ENCODE measurements at regions not wholly inside any gene's neighbourhood (a gene's known extent, or its start where the extent isn't known, plus 50 kb on each side); places are given as distances from the start of the nearest gene placed in this dataset.

DNA sequence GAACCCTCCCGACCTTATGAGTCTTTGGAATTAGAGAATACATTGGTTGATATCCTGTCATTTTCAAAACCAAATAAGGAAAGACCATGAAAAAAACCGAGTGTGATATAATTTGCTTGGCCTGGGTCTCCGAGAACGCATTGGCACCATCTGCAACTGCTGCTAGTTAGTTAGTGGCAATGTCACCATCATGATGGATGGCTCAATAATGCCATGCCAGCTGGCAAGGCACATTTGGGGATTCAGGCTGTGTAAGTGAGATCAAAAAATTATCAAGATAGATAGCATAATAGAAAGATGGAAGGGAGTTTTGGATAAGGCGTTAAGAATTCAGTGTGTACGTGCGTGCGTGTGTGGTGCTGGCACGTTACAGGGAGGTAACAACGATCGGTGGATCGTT, 134.7 kb upstream of the TCERG1L start:
- Histone ChIP-seq H3K27me3 (ENCODE audit: control insufficient read depth, insufficient read depth, low read length) (no peaks in the 10 kb centered on the region), H3K36me3 (replicated peaks; ENCODE audit: control insufficient read depth, insufficient read depth, low read length) (no peaks in the 10 kb centered on the region), H3K4me3 (ENCODE audit: insufficient read depth, low read depth, low read length) (no peak overlapping the region)
- no peak for DNase-seq

DNA sequence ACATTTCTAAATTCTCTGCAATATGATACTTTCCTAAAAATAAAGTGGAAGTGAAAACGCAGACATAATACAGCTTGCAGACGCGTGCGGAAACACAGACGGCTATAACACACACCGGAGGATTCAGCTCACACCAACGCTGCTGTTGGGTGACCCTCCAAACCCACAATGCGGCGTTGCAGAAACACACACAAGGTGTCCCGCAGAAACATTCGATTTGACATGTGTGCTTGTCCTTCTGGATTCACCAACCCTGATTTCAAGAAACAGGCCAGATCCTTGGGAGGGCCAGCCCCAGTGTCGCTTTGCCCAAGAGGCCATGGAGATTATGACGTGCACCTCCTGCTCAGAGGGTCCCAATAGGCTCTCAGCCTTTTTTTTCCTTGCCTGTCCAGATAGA, 136.7 kb upstream of the TCERG1L start:
- H3K27me3 ChIP-seq (ENCODE audit: control insufficient read depth, insufficient read depth, low read length) = no peaks in the 10 kb centered on the region; the same call in 1 of the 2 replicates
- H3K4me3 ChIP-seq (ENCODE audit: insufficient read depth, low read depth, low read length) = no peak overlapping the region
- no peak for DNase-seq
- H3K36me3 ChIP-seq (replicated peaks; ENCODE audit: control insufficient read depth, insufficient read depth, low read length) = no peaks in the 10 kb centered on the region

DNA sequence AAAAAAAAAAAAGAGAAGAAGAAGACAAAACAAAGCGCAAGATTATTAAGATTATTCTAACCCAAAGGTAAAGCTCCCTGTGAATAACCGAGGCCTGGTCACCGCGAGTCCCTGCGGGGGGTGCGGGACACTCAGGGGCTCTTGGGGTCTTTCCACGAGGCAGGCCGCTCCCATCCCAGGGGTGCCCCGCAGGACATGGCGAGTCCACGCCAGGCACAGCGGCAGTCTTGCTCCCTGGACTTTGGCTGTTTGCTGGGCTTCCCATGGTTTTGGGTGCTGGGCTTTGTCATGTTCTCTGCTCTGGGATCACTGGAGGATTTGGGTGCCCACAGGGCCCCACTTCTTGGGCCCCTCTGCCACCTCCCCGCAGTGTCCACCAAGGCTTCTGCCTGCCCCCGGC, 137.4 kb upstream of the TCERG1L start:
- Histone ChIP-seq H3K4me3 (ENCODE audit: insufficient read depth, low read depth, low read length) (no peak overlapping the region), H3K27me3 (ENCODE audit: control insufficient read depth, insufficient read depth, low read length) (no peaks in the 10 kb centered on the region; the same call in 1 of the 2 replicates), H3K36me3 (replicated peaks; ENCODE audit: control insufficient read depth, insufficient read depth, low read length) (no peaks in the 10 kb centered on the region)
- no peak for DNase-seq

DNA sequence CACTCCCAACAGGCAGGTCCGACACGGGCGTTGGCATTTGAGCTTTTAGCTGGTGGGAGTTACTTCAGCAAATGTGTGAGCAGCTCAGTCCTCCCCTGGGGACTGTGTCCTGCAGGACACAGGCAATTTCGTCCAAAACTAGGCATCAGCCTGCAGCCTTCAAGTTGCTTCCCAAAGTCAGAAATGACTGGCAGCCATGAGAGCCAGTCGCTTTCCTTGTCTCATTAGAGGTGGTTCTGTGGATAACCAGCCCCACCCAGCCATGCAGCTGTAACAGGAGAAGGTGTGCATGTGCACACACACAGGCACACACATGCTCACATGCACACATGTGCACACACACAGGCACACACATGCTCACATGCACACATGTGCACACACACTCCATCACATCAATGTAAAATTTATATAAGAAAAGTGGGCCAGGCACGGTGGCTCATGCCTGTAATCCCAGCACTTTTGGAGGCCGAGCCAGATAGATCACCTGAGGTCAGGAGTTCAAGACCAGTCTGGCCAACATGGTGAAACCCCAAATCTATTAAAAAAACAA, 138.8 kb upstream of the TCERG1L start:
- Histone ChIP-seq H3K4me3 (ENCODE audit: insufficient read depth, low read depth, low read length) (no peak overlapping the region), H3K36me3 (replicated peaks; ENCODE audit: control insufficient read depth, insufficient read depth, low read length) (no peaks in the 10 kb centered on the region), H3K27me3 (ENCODE audit: control insufficient read depth, insufficient read depth, low read length) (no peaks in the 10 kb centered on the region; the same call in 1 of the 2 replicates)
- no peak for DNase-seq

DNA sequence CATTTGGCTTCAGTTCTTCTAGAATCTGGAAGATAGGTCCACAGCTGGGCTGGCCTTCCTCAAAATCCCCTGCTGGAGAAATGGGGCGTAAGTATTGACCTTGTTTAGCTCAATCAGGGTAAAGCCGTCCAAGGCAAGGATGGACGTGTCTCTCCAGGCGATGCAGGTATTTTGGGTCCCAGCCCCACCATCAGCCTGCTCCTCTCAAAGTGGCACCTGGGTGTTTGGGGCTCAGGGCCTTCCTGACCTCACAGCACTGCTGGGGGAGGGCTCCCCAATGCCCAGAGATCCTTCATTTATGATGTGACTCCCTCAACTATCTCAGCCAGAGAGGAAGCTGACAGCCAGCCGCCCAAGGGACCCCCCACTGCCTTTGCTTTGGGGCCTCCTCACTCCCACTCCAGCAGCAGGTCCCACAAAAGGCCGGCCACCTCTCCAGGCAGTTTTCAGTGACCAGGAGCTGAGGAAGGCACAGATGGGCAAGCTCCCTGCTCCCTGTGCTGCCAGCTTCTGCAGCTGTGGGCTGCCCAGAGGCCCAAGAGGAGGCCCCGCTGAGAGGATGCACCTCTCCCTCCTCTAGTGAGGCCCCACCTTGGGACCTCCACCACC, 140.0 kb upstream of the TCERG1L start:
- no peaks in the 10 kb centered on the region for H3K36me3 ChIP-seq (replicated peaks; ENCODE audit: control insufficient read depth, insufficient read depth, low read length)
- no peak overlapping the region for H3K4me3 ChIP-seq (ENCODE audit: insufficient read depth, low read depth, low read length)
- H3K27me3 ChIP-seq (ENCODE audit: control insufficient read depth, insufficient read depth, low read length) = no peaks in the 10 kb centered on the region; the same call in 1 of the 2 replicates
- no peak for DNase-seq

DNA sequence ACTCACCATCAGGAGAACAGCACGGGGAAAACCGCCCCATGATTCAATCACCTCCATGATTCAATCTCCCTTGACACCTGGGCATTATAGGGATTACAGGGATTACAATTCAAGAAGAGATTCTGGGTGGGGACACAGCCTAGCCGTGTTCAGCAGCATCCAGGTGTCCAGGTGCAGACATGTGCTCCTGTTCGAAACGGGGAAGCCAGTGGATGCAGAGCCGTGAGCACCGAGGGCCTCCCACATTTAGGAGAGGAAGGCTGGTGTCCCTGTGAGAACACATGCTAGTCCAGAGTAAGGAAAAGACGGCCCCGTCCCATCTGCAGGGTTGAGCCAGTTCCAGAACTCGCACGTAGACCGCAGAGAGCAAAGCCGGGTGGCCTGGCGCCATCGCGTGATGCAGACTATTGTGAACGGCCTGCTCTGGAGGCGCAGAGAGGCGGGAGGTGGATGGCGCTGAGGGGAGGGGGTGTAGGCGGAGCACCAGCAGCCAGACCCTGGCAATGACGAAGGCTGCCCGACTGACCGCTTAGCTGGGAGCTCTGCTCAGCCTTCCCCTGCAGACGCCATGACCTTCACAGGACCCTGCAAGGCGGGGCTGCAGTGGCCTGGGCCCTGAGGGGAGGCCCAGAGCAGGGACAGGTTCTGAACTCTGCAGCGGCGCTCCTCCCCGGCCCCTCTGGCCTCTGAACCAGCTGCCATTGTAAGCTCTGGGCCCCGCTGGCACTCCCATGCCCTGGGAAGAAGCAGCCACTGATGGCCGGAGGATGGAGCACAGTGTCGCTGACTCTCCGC, 141.6 kb upstream of the TCERG1L start:
- peak overlapping the region; percentile 41 for H3K4me3 ChIP-seq (ENCODE audit: insufficient read depth, low read depth, low read length)

DNA sequence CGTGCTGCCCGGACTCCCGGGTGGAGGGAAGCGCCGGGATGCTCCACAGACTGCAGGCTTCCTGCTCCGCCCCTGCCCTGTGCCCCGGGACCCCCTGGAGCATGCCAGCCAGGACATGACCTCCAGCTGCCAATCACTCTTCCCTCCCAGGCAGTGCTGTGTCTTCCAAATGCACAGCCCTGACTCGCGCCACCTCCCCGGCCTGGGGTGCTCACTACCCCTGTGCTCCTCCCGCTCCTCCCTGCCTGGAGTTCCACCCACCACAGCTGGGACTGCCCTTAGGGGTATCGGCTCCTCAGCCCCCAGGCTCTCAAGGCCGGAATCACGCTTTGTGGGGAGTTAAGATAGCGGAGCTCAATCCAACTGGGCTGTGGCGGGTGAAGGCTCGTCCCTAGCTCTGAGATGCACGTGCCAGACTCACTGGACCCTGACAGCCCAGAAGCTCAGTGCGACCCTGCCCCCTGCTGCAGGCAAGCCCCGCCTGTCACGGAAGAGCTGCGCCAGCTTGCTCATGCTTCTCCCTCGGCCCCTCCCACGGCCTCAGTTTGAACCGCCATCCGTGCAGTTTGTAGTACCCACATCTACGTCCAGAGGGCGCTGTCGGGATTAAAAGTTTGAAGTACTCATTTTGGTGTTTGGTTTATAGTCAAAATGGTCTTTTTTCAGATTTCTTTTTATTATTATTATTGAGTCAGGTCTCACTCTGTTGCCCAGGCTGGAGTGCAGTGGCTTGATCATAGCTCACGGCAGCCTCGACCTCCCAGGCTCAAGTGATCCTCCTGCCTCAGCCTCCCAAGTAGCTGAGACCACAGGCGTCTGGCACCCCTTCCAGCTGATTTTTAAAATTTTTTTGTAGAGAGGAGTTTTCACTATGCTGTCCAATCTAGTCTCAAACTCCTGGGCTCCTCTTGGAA, 142.5 kb upstream of the TCERG1L start:
- H3K4me3 ChIP-seq (ENCODE audit: insufficient read depth, low read depth, low read length) = peak overlapping the region; percentile 41
- no peaks in the 10 kb centered on the region; the same call in 1 of the 2 replicates for H3K27me3 ChIP-seq (ENCODE audit: control insufficient read depth, insufficient read depth, low read length)
- H3K36me3 ChIP-seq (replicated peaks; ENCODE audit: control insufficient read depth, insufficient read depth, low read length) = no peaks in the 10 kb centered on the region
- peak; percentile 91 for DNase-seq

More for the DNA sequence above, 141.6 kb upstream of the TCERG1L start:
- peak; percentile 94 for DNase-seq
- no peaks in the 10 kb centered on the region for H3K36me3 ChIP-seq (replicated peaks; ENCODE audit: control insufficient read depth, insufficient read depth, low read length)
- H3K27me3 ChIP-seq (ENCODE audit: control insufficient read depth, insufficient read depth, low read length) = no peaks in the 10 kb centered on the region; the same call in 1 of the 2 replicates

DNA sequence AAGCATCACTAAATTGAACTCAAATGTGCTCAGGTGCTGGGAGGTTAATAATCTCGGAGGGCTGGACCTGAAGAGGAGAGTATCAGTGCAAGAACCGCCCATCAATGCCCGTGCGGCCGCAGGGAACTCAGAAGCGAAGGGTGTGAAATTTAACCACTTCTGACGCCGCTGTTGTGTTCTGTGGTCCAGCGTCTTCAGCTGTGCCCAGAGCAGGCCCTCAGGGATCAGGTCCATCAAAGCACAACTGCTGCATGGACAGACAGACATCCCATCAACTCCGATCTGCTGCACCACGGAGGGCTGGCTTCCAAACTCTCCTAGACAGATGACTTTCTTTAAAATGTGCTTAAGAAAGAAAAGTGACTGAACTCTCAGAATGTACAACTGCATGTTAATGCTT, 144.9 kb upstream of the TCERG1L start:
- DNase-seq = no peak
- no peaks in the 10 kb centered on the region; the same call in 1 of the 2 replicates for H3K27me3 ChIP-seq (ENCODE audit: control insufficient read depth, insufficient read depth, low read length)
- H3K4me3 ChIP-seq (ENCODE audit: insufficient read depth, low read depth, low read length) = no peak overlapping the region
- H3K36me3 ChIP-seq (replicated peaks; ENCODE audit: control insufficient read depth, insufficient read depth, low read length) = no peaks in the 10 kb centered on the region

DNA sequence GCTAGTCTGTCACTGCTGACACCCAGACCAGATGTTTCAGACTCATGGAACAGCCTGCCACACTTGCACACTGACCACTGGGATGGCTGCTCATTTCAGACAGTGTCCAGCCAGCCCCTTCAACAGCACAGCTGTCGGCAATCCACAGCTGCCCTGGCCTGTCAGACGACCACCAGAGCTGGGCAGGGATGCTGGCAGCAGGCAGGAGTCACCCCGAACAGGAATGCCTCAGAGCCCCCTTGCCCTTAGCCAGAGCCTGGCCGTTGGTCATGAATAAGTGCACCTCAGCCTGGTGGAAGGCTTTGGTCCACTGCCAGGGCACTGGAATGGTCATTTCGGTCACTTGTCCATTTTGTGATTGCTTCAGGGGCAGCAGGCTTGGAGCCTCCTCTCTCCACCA, 149.6 kb upstream of the TCERG1L start:
- H3K36me3 ChIP-seq (replicated peaks; ENCODE audit: control insufficient read depth, insufficient read depth, low read length) = no peaks in the 10 kb centered on the region
- no peak for DNase-seq
- no peaks in the 10 kb centered on the region for H3K27me3 ChIP-seq (ENCODE audit: control insufficient read depth, insufficient read depth, low read length)
- no peak overlapping the region for H3K4me3 ChIP-seq (ENCODE audit: insufficient read depth, low read depth, low read length)

DNA sequence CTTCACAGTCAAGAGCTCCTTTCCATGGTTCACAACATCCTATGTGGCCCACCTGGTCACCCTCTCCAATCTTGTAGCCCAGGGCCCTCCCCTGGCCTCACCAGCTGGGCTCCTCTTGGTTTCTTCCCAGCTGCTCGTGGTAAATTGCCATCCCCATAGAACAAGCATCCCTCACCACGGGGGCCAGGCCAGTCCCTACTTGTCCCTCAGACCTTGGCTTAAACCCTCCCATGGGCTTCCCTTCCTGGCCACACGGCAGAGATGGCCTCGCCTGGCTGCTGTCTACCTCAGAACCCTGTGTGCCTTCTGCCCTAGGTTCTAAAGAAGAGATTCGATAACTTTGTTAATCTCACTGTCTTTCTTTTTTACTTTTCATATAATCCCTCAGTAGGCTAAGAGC, 153.3 kb upstream of the TCERG1L start:
- no peaks in the 10 kb centered on the region for H3K27me3 ChIP-seq (ENCODE audit: control insufficient read depth, insufficient read depth, low read length)
- DNase-seq = no peak
- no peak overlapping the region for H3K4me3 ChIP-seq (ENCODE audit: insufficient read depth, low read depth, low read length)
- no peaks in the 10 kb centered on the region for H3K36me3 ChIP-seq (replicated peaks; ENCODE audit: control insufficient read depth, insufficient read depth, low read length)

DNA sequence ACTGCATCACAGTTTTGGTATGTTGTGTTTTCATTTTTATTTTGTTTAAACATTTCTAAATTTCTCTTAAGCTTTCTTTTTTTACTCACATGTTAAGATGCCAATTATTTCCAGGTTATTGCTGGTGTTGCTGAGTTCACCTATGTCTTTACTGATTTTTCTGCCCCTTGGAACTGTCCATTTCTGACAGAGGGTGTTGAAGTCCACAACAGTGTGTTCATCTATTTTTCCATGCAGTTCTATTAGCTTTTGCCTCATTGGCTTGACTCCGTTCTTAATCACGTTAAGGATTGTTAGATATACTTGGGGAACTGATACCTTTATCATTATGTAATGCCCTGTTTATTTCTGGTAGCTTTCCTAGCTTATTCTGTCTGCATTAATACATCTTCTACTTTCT, 158.0 kb upstream of the TCERG1L start:
- H3K27me3 ChIP-seq (ENCODE audit: control insufficient read depth, insufficient read depth, low read length) = no peaks in the 10 kb centered on the region
- DNase-seq = no peak
- no peaks in the 10 kb centered on the region for H3K36me3 ChIP-seq (replicated peaks; ENCODE audit: control insufficient read depth, insufficient read depth, low read length)
- H3K4me3 ChIP-seq (ENCODE audit: insufficient read depth, low read depth, low read length) = no peak overlapping the region

DNA sequence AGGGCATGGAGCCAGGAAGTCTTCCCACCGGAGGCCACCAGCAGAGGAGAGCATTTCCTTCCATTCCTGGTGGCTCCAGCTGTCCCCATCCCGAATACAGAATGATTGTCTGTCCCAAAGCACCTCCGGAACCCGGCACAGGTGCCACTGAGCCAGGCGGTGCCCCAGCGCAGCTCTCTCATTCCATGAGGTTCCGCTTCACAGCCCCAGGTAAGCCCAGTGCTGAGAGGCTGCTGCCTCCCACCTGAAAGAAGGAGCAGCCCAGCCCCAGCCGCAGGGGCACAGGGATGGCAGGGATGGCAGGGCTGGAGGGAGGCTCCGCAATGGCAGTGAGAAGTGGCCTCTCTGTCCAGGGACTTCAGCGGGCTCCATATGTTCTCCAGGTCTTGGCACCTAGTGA, 162.1 kb upstream of the TCERG1L start:
- DNase-seq = no peak
- H3K36me3 ChIP-seq (replicated peaks; ENCODE audit: control insufficient read depth, insufficient read depth, low read length) = no peaks in the 10 kb centered on the region
- no peaks in the 10 kb centered on the region for H3K27me3 ChIP-seq (ENCODE audit: control insufficient read depth, insufficient read depth, low read length)
- no peak overlapping the region for H3K4me3 ChIP-seq (ENCODE audit: insufficient read depth, low read depth, low read length)

DNA sequence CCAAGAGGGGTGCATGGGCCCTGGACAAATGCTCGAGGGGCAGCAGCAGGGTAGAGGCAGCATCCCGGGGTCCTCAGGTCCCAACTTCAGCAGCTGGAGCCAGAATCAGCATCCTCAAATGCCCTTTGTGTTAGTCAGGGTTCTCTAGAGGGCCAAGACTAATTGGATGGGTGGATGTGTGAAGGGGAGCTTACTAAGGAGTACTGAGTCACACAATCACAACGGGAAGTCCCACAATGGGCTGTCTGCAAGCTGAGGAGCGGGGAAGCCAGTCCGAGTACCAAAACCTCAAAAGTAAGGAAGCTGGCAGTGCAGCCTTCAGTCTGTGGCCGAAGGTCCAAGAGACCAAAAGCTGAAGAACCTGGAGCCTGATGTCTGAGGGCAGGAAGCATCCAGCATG, 162.9 kb upstream of the TCERG1L start:
- Histone ChIP-seq H3K27me3 (ENCODE audit: control insufficient read depth, insufficient read depth, low read length) (no peaks in the 10 kb centered on the region), H3K36me3 (replicated peaks; ENCODE audit: control insufficient read depth, insufficient read depth, low read length) (no peaks in the 10 kb centered on the region), H3K4me3 (ENCODE audit: insufficient read depth, low read depth, low read length) (no peak overlapping the region)
- DNase-seq = no peak

DNA sequence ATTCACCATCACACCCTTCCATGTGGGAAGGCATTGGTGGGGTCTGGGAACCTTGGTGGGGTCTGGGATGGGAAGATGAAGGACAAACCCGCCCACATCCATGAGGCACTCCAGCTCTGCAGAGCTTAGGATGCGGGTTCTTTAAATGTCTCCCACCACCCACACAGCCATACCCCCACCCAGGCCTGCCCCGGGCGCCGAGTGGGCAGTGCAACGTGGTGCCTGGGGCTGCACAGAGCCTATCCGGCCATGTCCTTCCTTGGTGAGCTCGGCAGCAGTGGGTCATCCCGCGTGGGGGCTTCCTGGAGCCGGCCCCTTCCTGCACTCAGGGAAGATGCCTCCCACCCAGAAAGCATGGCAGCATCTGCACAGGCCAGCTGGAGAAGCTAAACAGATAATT, 163.5 kb upstream of the TCERG1L start:
- Histone ChIP-seq H3K36me3 (replicated peaks; ENCODE audit: control insufficient read depth, insufficient read depth, low read length) (no peaks in the 10 kb centered on the region), H3K4me3 (ENCODE audit: insufficient read depth, low read depth, low read length) (no peak overlapping the region), H3K27me3 (ENCODE audit: control insufficient read depth, insufficient read depth, low read length) (no peaks in the 10 kb centered on the region)
- DNase-seq = no peak
